ENCODE measurements at regions not wholly inside any gene's neighbourhood (a gene's known extent, or its start where the extent isn't known, plus 50 kb on each side); places are given as distances from the start of the nearest gene placed in this dataset.

- no peak for TF ChIP-seq POLR2A (IDR thresholded peaks at IDR 0.05)
- TF ChIP-seq, protein P1, sequence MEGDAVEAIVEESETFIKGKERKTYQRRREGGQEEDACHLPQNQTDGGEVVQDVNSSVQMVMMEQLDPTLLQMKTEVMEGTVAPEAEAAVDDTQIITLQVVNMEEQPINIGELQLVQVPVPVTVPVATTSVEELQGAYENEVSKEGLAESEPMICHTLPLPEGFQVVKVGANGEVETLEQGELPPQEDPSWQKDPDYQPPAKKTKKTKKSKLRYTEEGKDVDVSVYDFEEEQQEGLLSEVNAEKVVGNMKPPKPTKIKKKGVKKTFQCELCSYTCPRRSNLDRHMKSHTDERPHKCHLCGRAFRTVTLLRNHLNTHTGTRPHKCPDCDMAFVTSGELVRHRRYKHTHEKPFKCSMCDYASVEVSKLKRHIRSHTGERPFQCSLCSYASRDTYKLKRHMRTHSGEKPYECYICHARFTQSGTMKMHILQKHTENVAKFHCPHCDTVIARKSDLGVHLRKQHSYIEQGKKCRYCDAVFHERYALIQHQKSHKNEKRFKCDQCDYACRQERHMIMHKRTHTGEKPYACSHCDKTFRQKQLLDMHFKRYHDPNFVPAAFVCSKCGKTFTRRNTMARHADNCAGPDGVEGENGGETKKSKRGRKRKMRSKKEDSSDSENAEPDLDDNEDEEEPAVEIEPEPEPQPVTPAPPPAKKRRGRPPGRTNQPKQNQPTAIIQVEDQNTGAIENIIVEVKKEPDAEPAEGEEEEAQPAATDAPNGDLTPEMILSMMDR (IDR thresholded peaks at IDR 0.05 in 8 of 11, conservative IDR thresholded peaks at IDR 0.05 in 3 of 11) = no peak
- TF ChIP-seq POLR2AphosphoS5 (IDR thresholded peaks at IDR 0.05) = no peak
- Histone ChIP-seq H3K4me1 (no peaks in the 10 kb centered on the region), H3K36me3 (no peaks in the 10 kb centered on the region), H3K9me3 (no peaks in the 10 kb centered on the region), H3K4me3 (no peak overlapping the region), H3K27ac (no peak overlapping the region), H3K27me3 (replicated peaks in 1 of 7) (no peaks in the 10 kb centered on the region)
- no peak for DNase-seq
- intact Hi-C loops (cut with DNase I; ENCODE audit: low total_unique reads) = no loop called here
- 76 to 88% (median 86%) methylated on average over 3 of the region's 3 CpGs for WGBS, 5 donors
These were observed 308.1 kb upstream of the RUNX1 start for GRCh38 chr21:35357041-35357780.

DNA sequence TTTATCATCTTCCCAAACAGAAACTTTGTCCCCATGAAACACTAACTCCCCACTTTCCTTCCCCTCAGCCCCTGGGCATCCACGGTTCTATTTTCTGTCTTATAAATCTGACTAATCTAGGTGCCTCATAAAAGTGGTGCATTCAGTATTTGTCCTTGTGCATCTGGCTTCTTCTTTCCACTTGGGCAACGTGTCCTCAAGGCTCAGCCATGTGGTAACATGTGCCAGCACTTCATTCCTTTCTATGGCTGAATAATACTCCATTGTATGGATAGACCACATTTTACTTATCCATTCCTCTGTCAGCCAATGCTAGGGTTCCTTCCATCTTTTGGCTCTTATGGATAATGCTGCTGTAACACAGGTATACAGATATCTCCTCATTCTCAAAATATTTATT lies 305.0 kb upstream of the RUNX1 start:
- H3K9me3 ChIP-seq = no peaks in the 10 kb centered on the region
- no peak for DNase-seq

DNA sequence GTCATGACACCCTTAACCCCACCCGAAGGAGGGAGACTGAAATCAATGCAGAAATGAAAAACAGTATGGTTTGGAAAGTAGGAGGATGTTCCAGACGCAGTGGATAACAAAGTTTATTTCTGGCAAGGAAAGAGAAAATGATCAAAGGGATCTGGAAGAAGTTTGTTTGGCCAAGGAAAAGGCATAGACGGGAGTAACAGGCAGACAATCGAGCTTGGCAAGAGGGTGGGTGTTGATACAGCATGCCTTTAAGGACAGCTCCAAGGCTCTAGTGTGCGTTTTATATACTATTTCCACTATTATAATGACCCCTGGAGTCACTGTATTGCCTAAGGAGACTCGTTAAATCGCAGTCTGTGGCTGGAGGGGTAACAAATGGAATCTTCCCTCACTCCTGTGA lies 303.7 kb upstream of the RUNX1 start:
- intact Hi-C loops (cut with DNase I; ENCODE audit: low total_unique reads) = no loop called here
- 68 to 87% (median 80%) methylated on average over 7 of the region's 7 CpGs for WGBS, 5 donors
- no peak overlapping the region for H3K4me3 ChIP-seq
- H3K27me3 ChIP-seq (replicated peaks in 1 of 7) = no peaks in the 10 kb centered on the region
- H3K27ac ChIP-seq = no peak overlapping the region
- no peaks in the 10 kb centered on the region for H3K9me3 ChIP-seq
- no peaks in the 10 kb centered on the region for H3K36me3 ChIP-seq
- TF ChIP-seq POLR2A (IDR thresholded peaks at IDR 0.05) (no peak), POLR2AphosphoS5 (IDR thresholded peaks at IDR 0.05) (no peak)
- TF ChIP-seq, protein P1 (IDR thresholded peaks at IDR 0.05 in 8 of 11, conservative IDR thresholded peaks at IDR 0.05 in 3 of 11) = no peak
- H3K4me1 ChIP-seq = no peaks in the 10 kb centered on the region
- no peak for DNase-seq

More for the DNA sequence above, 305.0 kb upstream of the RUNX1 start:
- intact Hi-C loops (cut with DNase I; ENCODE audit: low total_unique reads) = no loop called here
- TF ChIP-seq POLR2AphosphoS5 (IDR thresholded peaks at IDR 0.05) (no peak), POLR2A (IDR thresholded peaks at IDR 0.05) (no peak)
- TF ChIP-seq, protein P1 (IDR thresholded peaks at IDR 0.05 in 8 of 11, conservative IDR thresholded peaks at IDR 0.05 in 3 of 11) = no peak
- WGBS, 5 donors = 70 to 93% (median 85%) methylated on average over 2 of the region's 2 CpGs
- no peaks in the 10 kb centered on the region for H3K4me1 ChIP-seq
- no peaks in the 10 kb centered on the region for H3K36me3 ChIP-seq
- no peaks in the 10 kb centered on the region for H3K27me3 ChIP-seq (replicated peaks in 1 of 7)
- no peak overlapping the region for H3K4me3 ChIP-seq
- no peak overlapping the region for H3K27ac ChIP-seq

DNA sequence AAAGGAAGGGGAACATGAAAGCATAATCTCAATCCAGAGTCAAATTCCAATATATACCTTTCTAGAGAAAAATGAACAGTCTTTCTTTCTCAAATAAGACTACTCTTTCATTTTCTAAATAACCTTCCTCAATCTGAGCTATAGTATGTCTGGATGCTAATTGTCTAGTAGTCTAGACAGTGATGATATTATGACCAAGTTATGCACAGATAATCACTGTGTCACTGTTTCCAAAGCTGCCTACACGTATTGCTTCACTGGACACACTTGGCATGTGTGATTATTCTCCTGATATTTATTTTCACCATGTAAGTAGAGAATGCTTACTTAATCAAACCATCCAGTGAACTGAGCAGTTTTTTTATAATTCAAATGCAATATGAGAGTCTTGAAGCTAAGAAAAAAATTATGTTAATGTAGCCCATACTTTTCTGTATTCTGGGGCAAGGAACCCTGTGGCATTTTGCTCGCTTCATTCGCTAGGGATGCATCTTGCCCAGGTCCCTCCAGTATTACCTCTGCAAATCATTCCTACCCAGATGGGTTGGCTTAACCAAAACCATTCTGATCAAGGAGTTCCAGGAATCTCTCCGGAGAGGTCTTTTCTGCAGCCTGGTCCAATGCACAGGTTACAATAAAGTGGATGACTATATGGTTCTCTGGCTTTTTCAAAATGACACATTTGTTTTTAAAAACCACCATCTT lies 303.1 kb upstream of the RUNX1 start:
- Histone ChIP-seq H3K9me3 (no peaks in the 10 kb centered on the region), H3K27me3 (replicated peaks in 1 of 7) (no peaks in the 10 kb centered on the region), H3K27ac (no peak overlapping the region), H3K4me3 (no peak overlapping the region), H3K4me1 (no peaks in the 10 kb centered on the region), H3K36me3 (no peaks in the 10 kb centered on the region)
- TF ChIP-seq, protein P1 (IDR thresholded peaks at IDR 0.05 in 8 of 11, conservative IDR thresholded peaks at IDR 0.05 in 3 of 11) = no peak
- TF ChIP-seq POLR2A (IDR thresholded peaks at IDR 0.05) (no peak), POLR2AphosphoS5 (IDR thresholded peaks at IDR 0.05) (no peak)
- intact Hi-C loops (cut with DNase I; ENCODE audit: low total_unique reads) = no loop called here
- DNase-seq = no peak
- WGBS, 5 donors = 70 to 89% (median 81%) methylated on average over 4 of the region's 4 CpGs

All from spleen (tissue), 11 donors.